ENCODE measurements at regions not wholly inside any gene's neighbourhood (a gene's known extent, or its start where the extent isn't known, plus 50 kb on each side); places are given as distances from the start of the nearest gene placed in this dataset.

DNA sequence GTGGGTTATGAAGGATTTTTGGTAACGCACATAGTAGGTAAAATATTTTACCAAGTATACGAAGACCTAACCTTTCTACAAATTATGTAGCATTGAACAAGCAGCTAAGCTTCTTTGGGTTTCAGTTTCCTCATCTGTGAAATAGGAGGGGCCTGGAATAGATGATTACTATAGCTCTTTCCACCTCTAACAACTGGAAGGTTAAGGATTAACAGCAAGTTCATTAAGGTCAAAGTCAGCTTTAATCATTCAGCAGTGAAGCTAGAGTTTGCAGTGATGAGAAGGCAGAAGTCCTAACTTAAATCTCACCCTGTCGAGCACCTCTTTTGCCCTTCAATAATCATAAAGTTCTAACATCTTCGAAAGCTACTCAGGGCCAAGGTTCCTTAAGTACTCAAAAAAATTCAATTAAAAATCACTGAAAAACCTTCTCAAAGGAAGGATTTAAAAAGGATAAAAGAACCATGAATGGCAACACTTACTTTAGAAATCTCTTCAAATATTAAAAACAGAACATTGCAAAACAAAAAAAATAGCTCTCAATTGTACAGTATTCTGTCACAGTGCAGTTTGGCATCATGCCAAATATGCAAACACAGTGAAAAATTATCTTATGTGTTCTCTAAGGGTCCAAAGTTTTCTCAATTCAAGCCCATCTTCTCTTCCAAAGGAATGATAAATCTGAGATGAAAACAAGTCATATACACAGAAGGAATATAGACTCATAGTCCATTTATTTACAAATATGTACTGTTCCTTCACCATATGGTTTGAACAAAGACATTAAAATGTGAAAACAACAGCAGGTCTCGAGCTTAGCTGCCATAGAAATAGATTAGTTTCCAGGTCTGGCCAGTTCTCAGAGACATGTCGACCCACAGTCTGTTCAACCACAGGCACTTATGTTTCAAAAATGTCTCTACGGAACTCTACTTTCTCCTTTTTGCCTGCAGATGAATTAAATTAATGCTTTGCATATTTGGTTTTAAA, 152.0 kb upstream of the SLC13A1 start:
- TF ChIP-seq EZH2phosphoT487 (IDR thresholded peaks at IDR 0.05; ENCODE audit: borderline replicate concordance, low read length), result no peak
- TF ChIP-seq, protein P1, sequence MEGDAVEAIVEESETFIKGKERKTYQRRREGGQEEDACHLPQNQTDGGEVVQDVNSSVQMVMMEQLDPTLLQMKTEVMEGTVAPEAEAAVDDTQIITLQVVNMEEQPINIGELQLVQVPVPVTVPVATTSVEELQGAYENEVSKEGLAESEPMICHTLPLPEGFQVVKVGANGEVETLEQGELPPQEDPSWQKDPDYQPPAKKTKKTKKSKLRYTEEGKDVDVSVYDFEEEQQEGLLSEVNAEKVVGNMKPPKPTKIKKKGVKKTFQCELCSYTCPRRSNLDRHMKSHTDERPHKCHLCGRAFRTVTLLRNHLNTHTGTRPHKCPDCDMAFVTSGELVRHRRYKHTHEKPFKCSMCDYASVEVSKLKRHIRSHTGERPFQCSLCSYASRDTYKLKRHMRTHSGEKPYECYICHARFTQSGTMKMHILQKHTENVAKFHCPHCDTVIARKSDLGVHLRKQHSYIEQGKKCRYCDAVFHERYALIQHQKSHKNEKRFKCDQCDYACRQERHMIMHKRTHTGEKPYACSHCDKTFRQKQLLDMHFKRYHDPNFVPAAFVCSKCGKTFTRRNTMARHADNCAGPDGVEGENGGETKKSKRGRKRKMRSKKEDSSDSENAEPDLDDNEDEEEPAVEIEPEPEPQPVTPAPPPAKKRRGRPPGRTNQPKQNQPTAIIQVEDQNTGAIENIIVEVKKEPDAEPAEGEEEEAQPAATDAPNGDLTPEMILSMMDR (IDR thresholded peaks at IDR 0.05; ENCODE audit: low read depth, low read length, poor library complexity, severe bottlenecking), result no peak
- Histone ChIP-seq H3K27ac (ENCODE audit: low read depth, low read length) (no peak overlapping the region), H3K4me2 (ENCODE audit: low read length) (no peak overlapping the region), H3K36me3 (ENCODE audit: control insufficient read depth, low read length) (no peaks in the 10 kb centered on the region), H3K9me3 (ENCODE audit: control insufficient read depth, insufficient read depth, low read length) (no peaks in the 10 kb centered on the region), H3K79me2 (ENCODE audit: control insufficient read depth, low read length) (no peaks in the 10 kb centered on the region), H3K4me1 (ENCODE audit: control insufficient read depth, low read length) (no peaks in the 10 kb centered on the region), H3K27me3 (ENCODE audit: control insufficient read depth, low read length) (no peaks in the 10 kb centered on the region), H4K20me1 (ENCODE audit: control insufficient read depth, insufficient read depth, low read depth, low read length) (no peaks in the 10 kb centered on the region), H3K4me3 (ENCODE audit: low read length) (no peak overlapping the region), H3K9me2 (replicated peaks; ENCODE audit: control insufficient read depth, low read length) (no peaks in the 10 kb centered on the region), H3F3A (ENCODE audit: control insufficient read depth, insufficient read depth) (no peaks in the 10 kb centered on the region)

DNA sequence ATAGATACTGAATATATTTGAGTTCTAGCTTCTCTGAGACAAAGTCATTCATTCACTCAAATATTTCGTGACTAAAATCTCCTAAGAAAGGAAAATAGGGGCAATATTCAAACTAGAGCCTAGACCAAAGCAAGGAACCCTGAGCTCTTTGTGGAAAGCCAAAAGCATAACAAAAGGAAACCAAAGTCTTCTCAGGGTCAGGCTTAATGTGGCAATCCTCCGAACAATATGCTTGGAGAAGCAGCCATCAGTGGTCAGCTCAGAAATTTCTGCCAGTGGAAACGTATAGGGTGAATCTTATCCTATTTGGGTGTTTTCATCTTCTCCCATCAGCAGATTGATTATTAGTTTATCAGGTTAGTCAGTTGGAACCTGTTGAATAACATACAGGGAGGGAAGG, 151.3 kb upstream of the SLC13A1 start:
- Histone ChIP-seq H3K79me2 (ENCODE audit: control insufficient read depth, low read length) (no peaks in the 10 kb centered on the region), H3K27ac (ENCODE audit: low read depth, low read length) (no peak overlapping the region), H4K20me1 (ENCODE audit: control insufficient read depth, insufficient read depth, low read depth, low read length) (no peaks in the 10 kb centered on the region)

DNA sequence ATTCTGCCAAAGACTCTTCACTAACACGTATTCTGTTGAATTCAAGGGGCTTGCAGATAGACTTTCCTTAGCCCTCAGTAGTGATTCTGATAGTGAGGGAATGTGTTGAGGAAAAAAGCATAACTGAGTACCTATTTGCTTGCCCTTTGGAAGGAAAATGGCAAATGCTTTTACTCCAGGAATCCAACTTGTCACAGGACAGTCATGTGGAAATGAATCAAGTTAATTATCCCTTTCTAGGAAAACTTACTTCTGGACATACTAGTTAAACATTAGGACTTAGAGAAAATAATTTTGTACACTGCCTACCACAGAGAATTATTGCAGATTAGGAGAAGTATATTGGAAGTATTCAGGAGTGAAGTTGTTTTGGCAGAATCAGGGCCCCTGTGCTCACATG, 148.9 kb upstream of the SLC13A1 start:
- Histone ChIP-seq H3K27ac (ENCODE audit: low read depth, low read length) (no peak overlapping the region), H3K9me2 (replicated peaks; ENCODE audit: control insufficient read depth, low read length) (no peaks in the 10 kb centered on the region), H4K20me1 (ENCODE audit: control insufficient read depth, insufficient read depth, low read depth, low read length) (no peaks in the 10 kb centered on the region), H3K9me3 (ENCODE audit: control insufficient read depth, insufficient read depth, low read length) (no peaks in the 10 kb centered on the region), H3F3A (ENCODE audit: control insufficient read depth, insufficient read depth) (no peaks in the 10 kb centered on the region), H3K4me1 (ENCODE audit: control insufficient read depth, low read length) (no peaks in the 10 kb centered on the region), H3K27me3 (ENCODE audit: control insufficient read depth, low read length) (no peaks in the 10 kb centered on the region), H3K4me3 (ENCODE audit: low read length) (no peak overlapping the region), H3K36me3 (ENCODE audit: control insufficient read depth, low read length) (no peaks in the 10 kb centered on the region), H3K4me2 (ENCODE audit: low read length) (no peak overlapping the region), H3K79me2 (ENCODE audit: control insufficient read depth, low read length) (no peaks in the 10 kb centered on the region)
- TF ChIP-seq EZH2phosphoT487 (IDR thresholded peaks at IDR 0.05; ENCODE audit: borderline replicate concordance, low read length), result no peak
- TF ChIP-seq, protein P1 (IDR thresholded peaks at IDR 0.05; ENCODE audit: low read depth, low read length, poor library complexity, severe bottlenecking), result no peak

More for the DNA sequence above, 151.3 kb upstream of the SLC13A1 start:
- Histone ChIP-seq H3K36me3 (ENCODE audit: control insufficient read depth, low read length) (no peaks in the 10 kb centered on the region), H3F3A (ENCODE audit: control insufficient read depth, insufficient read depth) (no peaks in the 10 kb centered on the region), H3K9me3 (ENCODE audit: control insufficient read depth, insufficient read depth, low read length) (no peaks in the 10 kb centered on the region), H3K9me2 (replicated peaks; ENCODE audit: control insufficient read depth, low read length) (no peaks in the 10 kb centered on the region), H3K4me2 (ENCODE audit: low read length) (no peak overlapping the region), H3K4me1 (ENCODE audit: control insufficient read depth, low read length) (no peaks in the 10 kb centered on the region), H3K27me3 (ENCODE audit: control insufficient read depth, low read length) (no peaks in the 10 kb centered on the region), H3K4me3 (ENCODE audit: low read length) (no peak overlapping the region)
- TF ChIP-seq EZH2phosphoT487 (IDR thresholded peaks at IDR 0.05; ENCODE audit: borderline replicate concordance, low read length), result no peak
- TF ChIP-seq, protein P1 (IDR thresholded peaks at IDR 0.05; ENCODE audit: low read depth, low read length, poor library complexity, severe bottlenecking), result no peak

Measured in DOHH2 (cell line).